HCT116 (cell line): ENCODE measurements at regions not wholly inside any gene's neighbourhood (a gene's known extent, or its start where the extent isn't known, plus 50 kb on each side); places are given as distances from the start of the nearest gene placed in this dataset.

Experiments
- ATAC-seq: fragments of 200-7000 bp; cut with Tn5 transposase; 2 replicates; pipeline ENCODE4 v1.9.1; 2020; ENCODE audit warnings: mild to moderate bottlenecking, moderate library complexity
- BruUV-seq: library from RNA; stranded (reverse); fragments of 400-500 nt; replicated peaks from 2 replicates; lab custom pipeline; 2021; lab: Mats Ljungman, UMichigan
- CTCF ChIA-PET: fragments of 300-600 bp; sonication (Branson Sonifier 250); formaldehyde crosslinking; loops from one replicate; lab custom pipeline; 2021; ENCODE audit warnings: antibody characterized with exemption; lab: Charles Lee
- POLR2A ChIA-PET: fragments of 300-600, 350-600 bp; sonication (Branson Sonifier 250); formaldehyde crosslinking; loops from one replicate; lab custom pipeline; 2021; ENCODE audit warnings: antibody characterized with exemption; lab: Charles Lee
- RAD21 ChIA-PET, 2 experiments: fragments of 300-600 bp; sonication (Branson Sonifier 250); formaldehyde crosslinking; loops; one replicate each; lab custom pipeline; 2023; ENCODE audit warnings: low total read pairs in 2 of 2; ENCODE audit not compliant: uncharacterized antibody in 2 of 2, unreplicated experiment in 2 of 2, low non-redundant PET in 1 of 2; lab: Charles Lee
- DNase-seq: peaks from one replicate; pipeline ENCODE4 v3.0.0-alpha.2; 2010; ENCODE audit warnings: low read depth, low spot score
- H2AFZ ChIP-seq: fragments of 200-600 bp; shearing (Covaris generic), sonication (generic); 2 replicates; pipeline ENCODE4 v1.6.1; 2017; ENCODE audit warnings: low read depth, mixed run types, mixed read lengths, antibody characterized with exemption, low read length; ENCODE audit not compliant: poor library complexity, severe bottlenecking
- H3K27ac ChIP-seq: 2 replicates; pipeline ENCODE4 v1.5.1; 2012; ENCODE audit warnings: low read depth, low read length
- H3K27me3 ChIP-seq: fragments of 200-600 bp; sonication (generic); 2 replicates; pipeline ENCODE4 v1.6.1; 2016; ENCODE audit warnings: mixed run types, low read length, mixed read lengths; ENCODE audit not compliant: insufficient read depth
- H3K36me3 ChIP-seq, 2 experiments: fragments of 200-500 bp in 1 of 2; fragments of 200-600 bp in 1 of 2; sonication (Bioruptor generic) in 1 of 2; sonication (generic) in 1 of 2; 2 replicates each; pipeline versions ENCODE4 v1.5.1 to v1.6.1; 2014 to 2016; ENCODE audit warnings: low read length in 2 of 2, inconsistent platforms in 1 of 2, mixed read lengths in 1 of 2, mixed run types in 1 of 2; ENCODE audit not compliant: insufficient read depth in 2 of 2, control insufficient read depth in 1 of 2
- H3K4me1 ChIP-seq, 2 experiments: fragments of 200-600 bp in 1 of 2; sonication (generic) in 1 of 2; 2 replicates each; pipeline versions ENCODE4 v1.5.1 to v1.6.1; 2012 to 2017; ENCODE audit warnings: low read length in 2 of 2, inconsistent platforms in 1 of 2, mild to moderate bottlenecking in 1 of 2, mixed read lengths in 1 of 2, mixed run types in 1 of 2, moderate library complexity in 1 of 2; ENCODE audit not compliant: insufficient read depth in 2 of 2, control insufficient read depth in 1 of 2
- H3K4me2 ChIP-seq: fragments of 200-600 bp; sonication (generic); 2 replicates; pipeline ENCODE4 v1.6.1; 2017; ENCODE audit warnings: mixed run types, low read length, mixed read lengths
- H3K4me3 ChIP-seq, 2 experiments: fragments of 200-600 bp in 1 of 2; sonication (generic) in 1 of 2; replicated peaks in 1 of 2; 2 replicates each; pipeline ENCODE4 v1.5.1; 2011 to 2016; ENCODE audit warnings: low read length in 2 of 2, control low read depth in 1 of 2, low read depth in 1 of 2, mild to moderate bottlenecking in 1 of 2, mixed read lengths in 1 of 2, mixed run types in 1 of 2
- H3K79me2 ChIP-seq: fragments of 200-600 bp; sonication (generic); 2 replicates; pipeline ENCODE4 v1.6.1; 2017; ENCODE audit warnings: mild to moderate bottlenecking, mixed run types, low read length, moderate library complexity, mixed read lengths; ENCODE audit not compliant: insufficient read depth
- H3K9ac ChIP-seq: fragments of 200-600 bp; sonication (generic); 2 replicates; pipeline ENCODE4 v1.6.1; 2016; ENCODE audit warnings: low read length, mixed read lengths
- H3K9me2 ChIP-seq: fragments of 200-600 bp; sonication (generic), shearing (Covaris generic); 2 replicates; pipeline ENCODE4 v1.6.1; 2017; ENCODE audit warnings: mixed run types, mild to moderate bottlenecking, moderate library complexity; ENCODE audit not compliant: insufficient read depth
- H3K9me3 ChIP-seq, 2 experiments: fragments of 200-500 bp in 1 of 2; fragments of 200-600 bp in 1 of 2; sonication (Bioruptor generic) in 1 of 2; sonication (generic) in 1 of 2; 2 replicates each; pipeline ENCODE4 v1.6.1; 2014 to 2017; ENCODE audit warnings: low read length in 2 of 2, mixed read lengths in 2 of 2, inconsistent platforms in 1 of 2, low read depth in 1 of 2, mild to moderate bottlenecking in 1 of 2, mixed run types in 1 of 2, moderate library complexity in 1 of 2; ENCODE audit not compliant: control insufficient read depth in 1 of 2, insufficient read depth in 1 of 2
- H4K20me1 ChIP-seq: fragments of 200-600 bp; sonication (generic), shearing (Covaris generic); 2 replicates; pipeline ENCODE4 v1.6.1; 2017; ENCODE audit warnings: mixed run types, mild to moderate bottlenecking, moderate library complexity; ENCODE audit not compliant: insufficient read depth
- ATF3 ChIP-seq: IDR thresholded peaks from 2 replicates; pipeline ENCODE4 v1.6.1; 2012
- EZH2 ChIP-seq: fragments of 200-600 bp; sonication (generic); IDR thresholded peaks from 2 replicates; pipeline ENCODE4 v1.6.1; 2017; ENCODE audit warnings: antibody characterized with exemption, mixed run types
- EZH2phosphoT487 ChIP-seq: fragments of 200-600 bp; IDR thresholded peaks from 2 replicates; pipeline ENCODE4 v1.6.1; 2018; ENCODE audit warnings: antibody characterized with exemption, borderline replicate concordance
- FOSL1 ChIP-seq: IDR thresholded peaks from 2 replicates; pipeline ENCODE4 v1.6.1; 2012; ENCODE audit warnings: low read depth
- JUND ChIP-seq: IDR thresholded peaks from 2 replicates; pipeline ENCODE4 v1.6.1; 2012
- POLR2A ChIP-seq: IDR thresholded peaks from 2 replicates; pipeline ENCODE4 v1.7.0; 2011; ENCODE audit warnings: borderline replicate concordance; ENCODE audit not compliant: insufficient read depth, insufficient read length; ENCODE audit errors: extremely low read depth
- POLR2AphosphoS5 ChIP-seq: IDR thresholded peaks from 2 replicates; pipeline ENCODE4 v1.6.1; 2011; ENCODE audit warnings: mild to moderate bottlenecking, low read depth, low read length, moderate library complexity
- RAD21 ChIP-seq: IDR thresholded peaks from 2 replicates; pipeline ENCODE4 v1.6.1; 2012; ENCODE audit warnings: low read depth, mild to moderate bottlenecking
- SIN3A ChIP-seq: IDR thresholded peaks from 2 replicates; pipeline ENCODE4 v1.6.1; 2012; ENCODE audit warnings: low read depth
- SP1 ChIP-seq: IDR thresholded peaks from 2 replicates; pipeline ENCODE4 v1.6.1; 2012; ENCODE audit warnings: low read depth
- TCF7L2 ChIP-seq: IDR thresholded peaks from 2 replicates; pipeline ENCODE4 v1.7.0; 2011; ENCODE audit warnings: borderline replicate concordance, inconsistent platforms; ENCODE audit not compliant: insufficient read depth, insufficient read length; ENCODE audit errors: extremely low read depth
- YY1 ChIP-seq: IDR thresholded peaks from 2 replicates; pipeline ENCODE4 v1.6.1; 2011; ENCODE audit warnings: low read length, low read depth, moderate library complexity, mild to moderate bottlenecking; ENCODE audit not compliant: insufficient replicate concordance; ENCODE audit errors: extremely low read depth
- ZFX ChIP-seq: fragments of 450-650 bp; IDR thresholded peaks from 2 replicates; pipeline ENCODE4 v1.6.1; 2017
- ZNF274 ChIP-seq: fragments of 200-500 bp; sonication (Bioruptor generic); IDR thresholded peaks from 2 replicates; pipeline ENCODE4 v1.6.1; 2014; ENCODE audit warnings: mild to moderate bottlenecking, low read depth, low read length, inconsistent platforms
- intact Hi-C: fragments of 100-400 bp; cut with micrococcal nuclease; formaldehyde crosslinking; loops from 2 replicates; pipeline ENCODE4 v1.10.0; 2022
- TF ChIP-seq, protein P1 (sequence below): IDR thresholded peaks from 2 replicates; pipeline ENCODE4 v1.6.1; 2011; ENCODE audit warnings: mild to moderate bottlenecking, low read length, moderate library complexity; ENCODE audit not compliant: insufficient replicate concordance; ENCODE audit errors: extremely low read depth

GRCh38 chr1:68376441-68376840, 73.3 kb downstream of the RPE65 start:
- H3K4me3 ChIP-seq, result no peak overlapping the region
- H3K27ac ChIP-seq, result no peak overlapping the region
- ChIA-PET CTCF (interaction anchor here (3.4 kb wide), 1 partner anchor 256 kb away, joined by 13 read pairs; no protein-coding TSS in a partner anchor), POLR2A (interaction anchor here (1.2 to 1.8 kb wide), 3 partner anchors 16 to 256 kb away, joined by 3 to 8 read pairs (median 4); no protein-coding TSS in a partner anchor), RAD21 (no interaction called here)
- no peaks in the 10 kb centered on the region for H4K20me1 ChIP-seq
- H3K36me3 ChIP-seq, result no peaks in the 10 kb centered on the region
- H3K79me2 ChIP-seq, result no peaks in the 10 kb centered on the region
- H3K27me3 ChIP-seq, result no peaks in the 10 kb centered on the region
- intact Hi-C loops, result no loop called here
- no peaks in the 10 kb centered on the region for H3K9me2 ChIP-seq
- no peak overlapping the region for H2AFZ ChIP-seq
- H3K4me1 ChIP-seq, result peaks cover 51 to 64% of the 10 kb centered on the region in 2 experiments
- H3K9me3 ChIP-seq, result no peaks in the 10 kb centered on the region
- ATAC-seq (no peak), DNase-seq (no peak)
- H3K9ac ChIP-seq, result peak overlapping the region; percentile 6; the same call in 1 of the 2 replicates
- no TSS peak for BruUV-seq
- TF ChIP-seq ZFX (no peak), RAD21 (no peak), EZH2 (no peak), TCF7L2 (no peak), ZNF274 (no peak), EZH2phosphoT487 (no peak), POLR2A (no peak), FOSL1 (no peak), SIN3A (no peak), JUND (no peak), YY1 (no peak), ATF3 (no peak), POLR2AphosphoS5 (no peak), SP1 (no peak)
- TF ChIP-seq, protein P1, sequence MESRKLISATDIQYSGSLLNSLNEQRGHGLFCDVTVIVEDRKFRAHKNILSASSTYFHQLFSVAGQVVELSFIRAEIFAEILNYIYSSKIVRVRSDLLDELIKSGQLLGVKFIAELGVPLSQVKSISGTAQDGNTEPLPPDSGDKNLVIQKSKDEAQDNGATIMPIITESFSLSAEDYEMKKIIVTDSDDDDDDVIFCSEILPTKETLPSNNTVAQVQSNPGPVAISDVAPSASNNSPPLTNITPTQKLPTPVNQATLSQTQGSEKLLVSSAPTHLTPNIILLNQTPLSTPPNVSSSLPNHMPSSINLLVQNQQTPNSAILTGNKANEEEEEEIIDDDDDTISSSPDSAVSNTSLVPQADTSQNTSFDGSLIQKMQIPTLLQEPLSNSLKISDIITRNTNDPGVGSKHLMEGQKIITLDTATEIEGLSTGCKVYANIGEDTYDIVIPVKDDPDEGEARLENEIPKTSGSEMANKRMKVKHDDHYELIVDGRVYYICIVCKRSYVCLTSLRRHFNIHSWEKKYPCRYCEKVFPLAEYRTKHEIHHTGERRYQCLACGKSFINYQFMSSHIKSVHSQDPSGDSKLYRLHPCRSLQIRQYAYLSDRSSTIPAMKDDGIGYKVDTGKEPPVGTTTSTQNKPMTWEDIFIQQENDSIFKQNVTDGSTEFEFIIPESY, result no peak
- peak overlapping the region; percentile 65 for H3K4me2 ChIP-seq
